ENCODE measurements at regions not wholly inside any gene's neighbourhood (a gene's known extent, or its start where the extent isn't known, plus 50 kb on each side); places are given as distances from the start of the nearest gene placed in this dataset.

- Histone ChIP-seq H3K4me3 (ENCODE audit: extremely low read depth, insufficient read depth, low read length, poor library complexity, severe bottlenecking) (no peak overlapping the region), H3K27ac (ENCODE audit: low read depth, low read length, severe bottlenecking) (peak overlapping the region; percentile 51), H3K4me1 (ENCODE audit: control insufficient read depth, insufficient read depth, low read length, poor library complexity, severe bottlenecking) (peaks cover 50% of the 10 kb centered on the region), H3K9me3 (ENCODE audit: control insufficient read depth, low read length) (no peaks in the 10 kb centered on the region), H3K36me3 (ENCODE audit: control insufficient read depth, insufficient read depth, low read length) (no peaks in the 10 kb centered on the region)
- 46 to 50% methylated on average over 10 to 14 of the region's 14 CpGs for WGBS, 2 experiments (ENCODE audit: insufficient coverage in 2 of 2)
These were observed 256.5 kb downstream of the SHQ1 start for GRCh38 chr3:72591522-72592421.

DNA sequence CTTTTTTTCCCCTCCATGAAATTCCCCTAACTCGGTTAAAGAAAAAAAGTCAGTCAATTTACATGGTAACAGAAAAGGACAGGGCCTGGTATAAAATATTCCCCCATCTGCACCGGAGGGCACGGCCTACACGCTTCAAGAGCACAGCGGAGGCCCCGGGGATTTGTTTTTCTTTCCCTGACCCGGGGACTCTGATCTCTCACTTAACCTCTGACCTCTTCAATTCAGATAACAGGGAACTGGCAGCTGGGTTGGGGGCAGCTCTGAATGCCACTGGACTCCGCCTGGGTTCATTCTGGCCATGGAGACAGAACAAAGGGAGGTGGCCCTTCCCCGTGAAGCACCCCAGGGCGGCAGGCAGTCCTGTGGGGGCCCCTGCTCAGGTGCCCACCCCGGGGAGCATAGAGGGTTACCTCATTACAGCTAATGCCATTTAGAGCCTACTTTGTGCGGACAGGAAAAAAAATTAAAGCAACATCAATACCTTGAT, 257.5 kb downstream of the SHQ1 start:
- Histone ChIP-seq H3K4me1 (ENCODE audit: control insufficient read depth, insufficient read depth, low read length, poor library complexity, severe bottlenecking) (peaks cover 42% of the 10 kb centered on the region), H3K4me3 (ENCODE audit: extremely low read depth, insufficient read depth, low read length, poor library complexity, severe bottlenecking) (no peak overlapping the region), H3K27ac (ENCODE audit: low read depth, low read length, severe bottlenecking) (peak overlapping the region; percentile 51), H3K36me3 (ENCODE audit: control insufficient read depth, insufficient read depth, low read length) (no peaks in the 10 kb centered on the region), H3K9me3 (ENCODE audit: control insufficient read depth, low read length) (no peaks in the 10 kb centered on the region)
- WGBS, 2 experiments (ENCODE audit: insufficient coverage in 2 of 2), result 21 to 35% methylated on average over 5 to 9 of the region's 12 CpGs

DNA sequence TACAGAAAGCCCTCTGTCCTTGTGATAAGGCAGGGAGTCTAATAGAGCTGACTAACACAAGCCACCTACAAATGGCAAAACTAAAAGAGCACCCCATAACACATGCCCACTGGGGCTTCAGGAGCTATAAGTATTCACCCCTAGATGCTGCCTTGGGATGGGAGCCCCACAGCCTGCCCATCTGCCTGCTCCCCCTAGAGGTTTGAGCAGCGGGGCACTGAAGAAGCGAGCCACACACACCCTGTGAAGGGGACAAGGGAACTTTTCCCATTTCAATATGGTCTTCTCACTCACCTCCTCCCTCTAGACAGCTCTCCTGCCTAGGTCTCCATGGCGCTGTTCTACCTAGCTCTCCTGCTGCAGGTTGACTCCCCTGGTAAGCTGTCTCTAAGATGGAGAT, 261.0 kb downstream of the SHQ1 start:
- no peak overlapping the region for H3K4me3 ChIP-seq (ENCODE audit: extremely low read depth, insufficient read depth, low read length, poor library complexity, severe bottlenecking)
- WGBS, 2 experiments (ENCODE audit: insufficient coverage in 2 of 2), result 93 to 100% methylated on average over 1 to 2 of the region's 3 CpGs

GRCh38 chr3:72586694-72587093, 261.6 kb downstream of the SHQ1 start:
- WGBS, 2 experiments (ENCODE audit: insufficient coverage in 2 of 2), result 87 to 91% methylated on average over 6 to 7 of the region's 7 CpGs
- H3K9me3 ChIP-seq (ENCODE audit: control insufficient read depth, low read length), result no peaks in the 10 kb centered on the region
- H3K36me3 ChIP-seq (ENCODE audit: control insufficient read depth, insufficient read depth, low read length), result no peaks in the 10 kb centered on the region
- no peak overlapping the region for H3K27ac ChIP-seq (ENCODE audit: low read depth, low read length, severe bottlenecking)
- H3K4me3 ChIP-seq (ENCODE audit: extremely low read depth, insufficient read depth, low read length, poor library complexity, severe bottlenecking), result no peak overlapping the region
- peaks cover 16% of the 10 kb centered on the region for H3K4me1 ChIP-seq (ENCODE audit: control insufficient read depth, insufficient read depth, low read length, poor library complexity, severe bottlenecking)

More for the DNA sequence above, 261.0 kb downstream of the SHQ1 start:
- Histone ChIP-seq H3K36me3 (ENCODE audit: control insufficient read depth, insufficient read depth, low read length) (no peaks in the 10 kb centered on the region), H3K4me1 (ENCODE audit: control insufficient read depth, insufficient read depth, low read length, poor library complexity, severe bottlenecking) (peaks cover 21% of the 10 kb centered on the region), H3K27ac (ENCODE audit: low read depth, low read length, severe bottlenecking) (no peak overlapping the region), H3K9me3 (ENCODE audit: control insufficient read depth, low read length) (no peaks in the 10 kb centered on the region)

GRCh38 chr3:72585966-72586365, 262.3 kb downstream of the SHQ1 start:
- no peak overlapping the region for H3K4me3 ChIP-seq (ENCODE audit: extremely low read depth, insufficient read depth, low read length, poor library complexity, severe bottlenecking)
- 83 to 100% methylated on average over 4 of the region's 4 CpGs for WGBS, 2 experiments (ENCODE audit: insufficient coverage in 2 of 2)
- peaks cover 11% of the 10 kb centered on the region for H3K4me1 ChIP-seq (ENCODE audit: control insufficient read depth, insufficient read depth, low read length, poor library complexity, severe bottlenecking)
- H3K9me3 ChIP-seq (ENCODE audit: control insufficient read depth, low read length), result no peaks in the 10 kb centered on the region
- H3K27ac ChIP-seq (ENCODE audit: low read depth, low read length, severe bottlenecking), result no peak overlapping the region
- H3K36me3 ChIP-seq (ENCODE audit: control insufficient read depth, insufficient read depth, low read length), result no peaks in the 10 kb centered on the region

- 94 to 100% methylated on average over 1 to 2 of the region's 2 CpGs for WGBS, 2 experiments (ENCODE audit: insufficient coverage in 2 of 2)
- Histone ChIP-seq H3K9me3 (ENCODE audit: control insufficient read depth, low read length) (no peaks in the 10 kb centered on the region), H3K4me3 (ENCODE audit: extremely low read depth, insufficient read depth, low read length, poor library complexity, severe bottlenecking) (no peak overlapping the region), H3K4me1 (ENCODE audit: control insufficient read depth, insufficient read depth, low read length, poor library complexity, severe bottlenecking) (no peaks in the 10 kb centered on the region), H3K27ac (ENCODE audit: low read depth, low read length, severe bottlenecking) (no peak overlapping the region), H3K36me3 (ENCODE audit: control insufficient read depth, insufficient read depth, low read length) (no peaks in the 10 kb centered on the region)
These were observed 264.0 kb downstream of the SHQ1 start for GRCh38 chr3:72584262-72584661.

GRCh38 chr3:72582963-72583362, 265.3 kb downstream of the SHQ1 start:
- Histone ChIP-seq H3K36me3 (ENCODE audit: control insufficient read depth, insufficient read depth, low read length) (no peaks in the 10 kb centered on the region), H3K4me3 (ENCODE audit: extremely low read depth, insufficient read depth, low read length, poor library complexity, severe bottlenecking) (no peak overlapping the region), H3K4me1 (ENCODE audit: control insufficient read depth, insufficient read depth, low read length, poor library complexity, severe bottlenecking) (no peaks in the 10 kb centered on the region), H3K9me3 (ENCODE audit: control insufficient read depth, low read length) (no peaks in the 10 kb centered on the region), H3K27ac (ENCODE audit: low read depth, low read length, severe bottlenecking) (no peak overlapping the region)
- 94% methylated on average over 6 to 7 of the region's 7 CpGs for WGBS, 2 experiments (ENCODE audit: insufficient coverage in 2 of 2)

GRCh38 chr3:72582211-72582878, 265.9 kb downstream of the SHQ1 start:
- Histone ChIP-seq H3K4me1 (ENCODE audit: control insufficient read depth, insufficient read depth, low read length, poor library complexity, severe bottlenecking) (no peaks in the 10 kb centered on the region), H3K9me3 (ENCODE audit: control insufficient read depth, low read length) (no peaks in the 10 kb centered on the region), H3K36me3 (ENCODE audit: control insufficient read depth, insufficient read depth, low read length) (no peaks in the 10 kb centered on the region), H3K27ac (ENCODE audit: low read depth, low read length, severe bottlenecking) (no peak overlapping the region), H3K4me3 (ENCODE audit: extremely low read depth, insufficient read depth, low read length, poor library complexity, severe bottlenecking) (no peak overlapping the region)
- 68 to 90% methylated on average over 2 to 3 of the region's 6 CpGs for WGBS, 2 experiments (ENCODE audit: insufficient coverage in 2 of 2)

DNA sequence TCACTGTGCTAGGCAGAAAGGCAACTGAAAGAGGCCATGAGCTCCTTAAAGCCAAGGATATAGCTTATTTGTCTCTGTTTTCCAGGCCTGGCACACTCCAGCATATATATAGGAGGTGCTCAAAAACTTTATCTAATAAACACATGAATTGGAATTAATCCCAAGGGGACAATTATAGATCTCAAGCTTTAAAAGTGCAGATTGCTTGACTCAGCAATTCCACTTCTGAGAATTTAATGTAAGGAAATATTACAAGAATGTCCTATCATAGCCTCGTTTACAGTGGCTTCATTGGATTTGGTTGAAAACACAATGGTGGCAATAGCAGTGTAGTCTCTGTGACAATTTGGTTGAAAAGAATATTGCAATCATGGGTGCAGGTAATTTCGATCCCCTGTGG, 267.3 kb downstream of the SHQ1 start:
- Histone ChIP-seq H3K9me3 (ENCODE audit: control insufficient read depth, low read length) (no peaks in the 10 kb centered on the region), H3K4me3 (ENCODE audit: extremely low read depth, insufficient read depth, low read length, poor library complexity, severe bottlenecking) (no peak overlapping the region), H3K4me1 (ENCODE audit: control insufficient read depth, insufficient read depth, low read length, poor library complexity, severe bottlenecking) (no peaks in the 10 kb centered on the region), H3K27ac (ENCODE audit: low read depth, low read length, severe bottlenecking) (no peak overlapping the region), H3K36me3 (ENCODE audit: control insufficient read depth, insufficient read depth, low read length) (no peaks in the 10 kb centered on the region)
- WGBS, 2 experiments (ENCODE audit: insufficient coverage in 2 of 2), result 100% methylated on average over 1 of the region's 2 CpGs

DNA sequence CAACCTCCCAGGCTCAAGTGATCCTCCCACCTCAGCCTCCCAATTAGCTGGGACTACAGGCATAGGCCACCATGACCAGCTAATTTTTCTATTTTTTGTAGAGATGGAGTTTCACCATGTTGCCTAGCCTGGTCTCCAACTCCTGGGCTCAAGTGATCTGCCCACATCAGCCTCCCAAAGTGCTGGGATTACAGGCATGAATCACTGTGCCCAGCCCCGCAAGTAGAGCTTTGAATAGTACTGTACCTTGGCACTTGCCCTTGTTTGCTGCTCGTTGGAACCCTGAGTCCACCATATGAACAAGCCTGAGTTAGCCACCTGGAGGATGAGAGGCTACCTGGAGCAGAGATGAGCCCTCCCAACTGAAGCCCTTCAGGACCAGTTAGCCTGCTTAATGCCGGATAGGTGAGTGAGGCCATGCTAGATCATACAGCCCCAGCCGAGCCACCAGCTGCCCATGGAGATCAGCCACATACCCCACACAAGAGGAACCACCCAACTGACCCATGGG, 267.9 kb downstream of the SHQ1 start:
- WGBS, 2 experiments (ENCODE audit: insufficient coverage in 2 of 2), result 63 to 94% methylated on average over 2 to 3 of the region's 4 CpGs
- Histone ChIP-seq H3K4me1 (ENCODE audit: control insufficient read depth, insufficient read depth, low read length, poor library complexity, severe bottlenecking) (no peaks in the 10 kb centered on the region), H3K36me3 (ENCODE audit: control insufficient read depth, insufficient read depth, low read length) (no peaks in the 10 kb centered on the region), H3K27ac (ENCODE audit: low read depth, low read length, severe bottlenecking) (no peak overlapping the region), H3K9me3 (ENCODE audit: control insufficient read depth, low read length) (no peaks in the 10 kb centered on the region), H3K4me3 (ENCODE audit: extremely low read depth, insufficient read depth, low read length, poor library complexity, severe bottlenecking) (no peak overlapping the region)
